HG02642 (cell line): ENCODE measurements at regions not wholly inside any gene's neighbourhood (a gene's known extent, or its start where the extent isn't known, plus 50 kb on each side); places are given as distances from the start of the nearest gene placed in this dataset.

Source experiments
- ATAC-seq: cut with Tn5 transposase; IDR thresholded peaks from one replicate; pipeline ENCODE4 v1.9.1; 2021; ENCODE audit warnings: mild to moderate bottlenecking; ENCODE audit not compliant: unreplicated experiment, poor library complexity

- ATAC-seq: no peak
Measured at GRCh38 chr5:158285698-158286097, 426.8 kb upstream of the CLINT1 start.

GRCh38 chr5:158284242-158284641 lies 425.3 kb upstream of the CLINT1 start:
- ATAC-seq: no peak

- ATAC-seq: no peak
Measured at GRCh38 chr5:158283397-158283796, 424.5 kb upstream of the CLINT1 start.

GRCh38 chr5:158278216-158278925 lies 419.4 kb upstream of the CLINT1 start:
- ATAC-seq: no peak

GRCh38 chr5:158277276-158277675 lies 418.3 kb upstream of the CLINT1 start:
- no peak for ATAC-seq

- ATAC-seq: no peak
Measured at GRCh38 chr5:158276692-158277091, 417.7 kb upstream of the CLINT1 start.

- ATAC-seq: no peak
Measured at GRCh38 chr5:158275511-158275910, 416.6 kb upstream of the CLINT1 start.

- ATAC-seq: no peak
Measured at GRCh38 chr5:158273035-158273434, 414.1 kb upstream of the CLINT1 start.

GRCh38 chr5:158272409-158272808 lies 413.5 kb upstream of the CLINT1 start:
- ATAC-seq: no peak

- ATAC-seq: no peak
Measured at GRCh38 chr5:158270996-158271554, 412.1 kb upstream of the CLINT1 start.

- ATAC-seq: no peak
Measured at GRCh38 chr5:158268286-158268685, 409.3 kb upstream of the CLINT1 start.

GRCh38 chr5:158267228-158267627 lies 408.3 kb upstream of the CLINT1 start:
- no peak for ATAC-seq

- ATAC-seq: no peak
Measured at GRCh38 chr5:158265931-158266700, 407.2 kb upstream of the CLINT1 start.

- no peak for ATAC-seq
Measured at GRCh38 chr5:158265346-158265745, 406.4 kb upstream of the CLINT1 start.

GRCh38 chr5:158264264-158264663 lies 405.3 kb upstream of the CLINT1 start:
- no peak for ATAC-seq

GRCh38 chr5:158261674-158262367 lies 402.9 kb upstream of the CLINT1 start:
- no peak for ATAC-seq

- no peak for ATAC-seq
Measured at GRCh38 chr5:158256096-158256495, 397.2 kb upstream of the CLINT1 start.

GRCh38 chr5:158255609-158256008 lies 396.7 kb upstream of the CLINT1 start:
- no peak for ATAC-seq

GRCh38 chr5:158246661-158247060 lies 387.7 kb upstream of the CLINT1 start:
- ATAC-seq: no peak

GRCh38 chr5:158245513-158245912 lies 386.6 kb upstream of the CLINT1 start:
- no peak for ATAC-seq

GRCh38 chr5:158244882-158245281 lies 385.9 kb upstream of the CLINT1 start:
- no peak for ATAC-seq
